ENCODE measurements at regions not wholly inside any gene's neighbourhood (a gene's known extent, or its start where the extent isn't known, plus 50 kb on each side); places are given as distances from the start of the nearest gene placed in this dataset.

GRCh38 chr15:91520850-91521249 lies 332.7 kb upstream of the SLCO3A1 start:
- TF ChIP-seq, protein P1, sequence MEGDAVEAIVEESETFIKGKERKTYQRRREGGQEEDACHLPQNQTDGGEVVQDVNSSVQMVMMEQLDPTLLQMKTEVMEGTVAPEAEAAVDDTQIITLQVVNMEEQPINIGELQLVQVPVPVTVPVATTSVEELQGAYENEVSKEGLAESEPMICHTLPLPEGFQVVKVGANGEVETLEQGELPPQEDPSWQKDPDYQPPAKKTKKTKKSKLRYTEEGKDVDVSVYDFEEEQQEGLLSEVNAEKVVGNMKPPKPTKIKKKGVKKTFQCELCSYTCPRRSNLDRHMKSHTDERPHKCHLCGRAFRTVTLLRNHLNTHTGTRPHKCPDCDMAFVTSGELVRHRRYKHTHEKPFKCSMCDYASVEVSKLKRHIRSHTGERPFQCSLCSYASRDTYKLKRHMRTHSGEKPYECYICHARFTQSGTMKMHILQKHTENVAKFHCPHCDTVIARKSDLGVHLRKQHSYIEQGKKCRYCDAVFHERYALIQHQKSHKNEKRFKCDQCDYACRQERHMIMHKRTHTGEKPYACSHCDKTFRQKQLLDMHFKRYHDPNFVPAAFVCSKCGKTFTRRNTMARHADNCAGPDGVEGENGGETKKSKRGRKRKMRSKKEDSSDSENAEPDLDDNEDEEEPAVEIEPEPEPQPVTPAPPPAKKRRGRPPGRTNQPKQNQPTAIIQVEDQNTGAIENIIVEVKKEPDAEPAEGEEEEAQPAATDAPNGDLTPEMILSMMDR (conservative IDR thresholded peaks at IDR 0.05 in 1 of 2, IDR thresholded peaks at IDR 0.05 in 1 of 2; ENCODE audit: low read depth in 1 of 2, low read length in 2 of 2) = no peak
- TF ChIP-seq EZH2 (IDR thresholded peaks at IDR 0.05; ENCODE audit: low read length, missing control alignments) = no peak
